B cell (primary cell): ENCODE measurements at regions not wholly inside any gene's neighbourhood (a gene's known extent, or its start where the extent isn't known, plus 50 kb on each side); places are given as distances from the start of the nearest gene placed in this dataset.

Source experiments
- ATAC-seq: fragments of 200-7000 bp; cut with Tn5 transposase; one replicate; pipeline ENCODE4 v1.10.0; 2021; ENCODE audit warnings: low read depth, mild to moderate bottlenecking, moderate number of reproducible peaks, moderate library complexity
- CTCF ChIA-PET: fragments of 350-600 bp; sonication (Branson Sonifier 250); formaldehyde crosslinking; loops from one replicate; lab custom pipeline; 2021; ENCODE audit warnings: antibody characterized with exemption, inconsistent platforms; lab: Charles Lee
- POLR2A ChIA-PET: fragments of 350-600 bp; sonication (Branson Sonifier 250); formaldehyde crosslinking; loops from one replicate; lab custom pipeline; 2021; ENCODE audit warnings: antibody characterized with exemption; lab: Charles Lee
- DNase-seq: peaks from one replicate; pipeline ENCODE4 v3.0.0; 2013
- H2AFZ ChIP-seq: 2 replicates; pipeline ENCODE4 v1.6.1; 2012; ENCODE audit warnings: mild to moderate bottlenecking, low read depth, low read length; ENCODE audit not compliant: insufficient read depth, poor library complexity, severe bottlenecking
- H3K27ac ChIP-seq, 2 donors: 1 replicate in 1 of 2; 2 replicates in 1 of 2; pipeline ENCODE4 v1.5.1; 2012 to 2013; ENCODE audit warnings: low read length in 2 of 2, mild to moderate bottlenecking in 2 of 2, moderate library complexity in 1 of 2
- H3K27me3 ChIP-seq, 4 experiments: fragments of 200-600 bp in 1 of 4; sonication (generic) in 1 of 4; replicated peaks in 1 of 4; 1 replicate in 2 of 4; 2 replicates in 2 of 4; pipeline versions ENCODE4 v1.6.1 to v1.7.0; 2013 to 2016; ENCODE audit warnings: low read length in 3 of 4, mild to moderate bottlenecking in 2 of 4, mixed read lengths in 1 of 4, moderate library complexity in 1 of 4; ENCODE audit not compliant: insufficient read depth in 4 of 4, control insufficient read depth in 3 of 4; ENCODE audit errors: control extremely low read depth in 1 of 4
- H3K36me3 ChIP-seq, 2 experiments: replicated peaks in 1 of 2; 1 replicate in 1 of 2; 2 replicates in 1 of 2; pipeline versions ENCODE4 v1.6.1 to v1.7.1; 2013; ENCODE audit warnings: low read length in 1 of 2; ENCODE audit not compliant: insufficient read depth in 2 of 2, control insufficient read depth in 1 of 2; ENCODE audit errors: control extremely low read depth in 1 of 2, extremely low read depth in 1 of 2
- H3K4me1 ChIP-seq, 2 donors: fragments of 200-600 bp in 1 of 2; sonication (generic) in 1 of 2; 1 replicate in 1 of 2; 2 replicates in 1 of 2; pipeline versions ENCODE4 v1.5.1 to v1.6.1; 2013 to 2017; ENCODE audit warnings: low read length in 2 of 2; ENCODE audit not compliant: control insufficient read depth in 2 of 2, insufficient read depth in 2 of 2
- H3K4me2 ChIP-seq: replicated peaks from 2 replicates; pipeline ENCODE3; 2012; ENCODE audit warnings: mild to moderate bottlenecking, low read depth, low read length; ENCODE audit not compliant: poor library complexity, severe bottlenecking
- H3K4me3 ChIP-seq, 5 experiments: fragments of 200-600 bp in 1 of 5; sonication (generic) in 1 of 5; 1 replicate in 3 of 5; 2 replicates in 2 of 5; pipeline versions ENCODE4 v1.5.1 to v1.7.0; 2011 to 2016; ENCODE audit warnings: low read length in 4 of 5, mild to moderate bottlenecking in 4 of 5, low read depth in 2 of 5, control low read depth in 1 of 5, moderate library complexity in 1 of 5; ENCODE audit not compliant: insufficient read depth in 1 of 5; ENCODE audit errors: control extremely low read depth in 1 of 5, extremely low read depth in 1 of 5
- H3K79me2 ChIP-seq: fragments of 200-600 bp; sonication (generic); one replicate; pipeline ENCODE4 v1.6.0; 2016; ENCODE audit warnings: low read length; ENCODE audit not compliant: control insufficient read depth, insufficient read depth
- H3K9ac ChIP-seq: fragments of 200-600 bp; sonication (generic); 2 replicates; pipeline ENCODE4 v1.6.1; 2017; ENCODE audit warnings: mild to moderate bottlenecking, low read length, moderate library complexity
- H3K9me3 ChIP-seq, 3 donors: one replicate each; pipeline versions ENCODE4 v1.6.1 to v1.7.1; 2013; ENCODE audit warnings: low read length in 2 of 3; ENCODE audit not compliant: control insufficient read depth in 2 of 3, insufficient read depth in 1 of 3; ENCODE audit errors: control extremely low read depth in 1 of 3
- H4K20me1 ChIP-seq: 2 replicates; pipeline ENCODE4 v1.6.0; 2012; ENCODE audit warnings: mild to moderate bottlenecking, low read length; ENCODE audit not compliant: insufficient read depth, control insufficient read depth, poor library complexity, severe bottlenecking
- H3K27ac Mint-ChIP-seq: one replicate; pipeline ENCODE4 v1.8.0; 2021; ENCODE audit warnings: mixed read lengths
- H3K27me3 Mint-ChIP-seq: one replicate; pipeline ENCODE4 v1.8.0; 2021; ENCODE audit warnings: mixed read lengths
- H3K4me1 Mint-ChIP-seq: one replicate; pipeline ENCODE4 v1.8.0; 2021; ENCODE audit warnings: mixed read lengths
- H3K4me3 Mint-ChIP-seq: one replicate; pipeline ENCODE4 v1.8.0; 2021; ENCODE audit warnings: mixed read lengths
- H3K9me3 Mint-ChIP-seq: one replicate; pipeline ENCODE4 v1.8.0; 2022; ENCODE audit warnings: mixed read lengths; ENCODE audit not compliant: insufficient read depth
- CTCF ChIP-seq: fragments of 200-600 bp; IDR thresholded peaks from one replicate; pipeline ENCODE4 v1.8.0; 2022; ENCODE audit warnings: antibody characterized with exemption, mild to moderate bottlenecking
- EZH2 ChIP-seq: IDR thresholded peaks from 2 replicates; pipeline ENCODE4 v1.6.1; 2012; ENCODE audit warnings: borderline replicate concordance, low read depth, mild to moderate bottlenecking, moderate library complexity, low read length; ENCODE audit not compliant: insufficient read depth, poor library complexity, severe bottlenecking
- WGBS: methylation state at CpG from one replicate; pipeline ENCODE4 v1.1.5; 2013; ENCODE audit warnings: missing lambda C conversion rate; ENCODE audit not compliant: insufficient coverage; 5-methylcytosine and 5-hydroxymethylcytosine counted together
- intact Hi-C: fragments of 100-400 bp; cut with micrococcal nuclease; formaldehyde crosslinking; loops from one replicate; pipeline ENCODE4 v1.10.0; 2022

GRCh38 chr5:57408714-57409113, 73.9 kb downstream of the ACTBL2 start:
- WGBS, result no CpG with 5 or more reads among the region's 1 CpG
- no peak overlapping the region for H3K4me3 Mint-ChIP-seq
- Histone ChIP-seq H3K9me3 (no peaks in the 10 kb centered on the region), H3K79me2 (no peaks in the 10 kb centered on the region), H3K27ac (no peak overlapping the region), H2AFZ (no peak overlapping the region), H4K20me1 (no peaks in the 10 kb centered on the region), H3K9ac (no peak overlapping the region), H3K36me3 (no peaks in the 10 kb centered on the region), H3K4me3 (no peak overlapping the region), H3K4me2 (no peak overlapping the region), H3K27me3 (no peaks in the 10 kb centered on the region), H3K4me1 (peaks cover 6 to 12% of the 10 kb centered on the region in 2 donors)
- TF ChIP-seq EZH2 (no peak), CTCF (no peak)
- H3K27me3 Mint-ChIP-seq, result peaks cover 2% of the 10 kb centered on the region
- no peaks in the 10 kb centered on the region for H3K9me3 Mint-ChIP-seq
- intact Hi-C loops, result no loop called here
- DNase-seq (no peak), ATAC-seq (no peak)
- no peak overlapping the region for H3K27ac Mint-ChIP-seq
- CTCF ChIA-PET, result no interaction called here
- H3K4me1 Mint-ChIP-seq, result no peaks in the 10 kb centered on the region
- POLR2A ChIA-PET, result no interaction called here

- intact Hi-C loops, result no loop called here
- Histone ChIP-seq H3K4me2 (no peak overlapping the region), H3K4me1 (peaks cover 6 to 12% of the 10 kb centered on the region in 2 donors), H3K79me2 (no peaks in the 10 kb centered on the region), H3K27ac (no peak overlapping the region), H3K27me3 (no peaks in the 10 kb centered on the region), H2AFZ (no peak overlapping the region), H3K9ac (no peak overlapping the region), H3K36me3 (no peaks in the 10 kb centered on the region), H3K4me3 (no peak overlapping the region), H3K9me3 (no peaks in the 10 kb centered on the region), H4K20me1 (no peaks in the 10 kb centered on the region)
- peaks cover 5% of the 10 kb centered on the region for H3K27me3 Mint-ChIP-seq
- no peaks in the 10 kb centered on the region for H3K9me3 Mint-ChIP-seq
- TF ChIP-seq EZH2 (no peak), CTCF (no peak)
- DNase-seq (no peak), ATAC-seq (no peak)
- no peaks in the 10 kb centered on the region for H3K4me1 Mint-ChIP-seq
- ChIA-PET CTCF (no interaction called here), POLR2A (no interaction called here)
- WGBS, result 84% methylated on average over 4 of the region's 5 CpGs
- no peak overlapping the region for H3K4me3 Mint-ChIP-seq
- H3K27ac Mint-ChIP-seq, result no peak overlapping the region
These were observed 74.3 kb downstream of the ACTBL2 start for GRCh38 chr5:57408285-57408684.
